Mesodermal cell (in vitro differentiated cells): ENCODE measurements at regions not wholly inside any gene's neighbourhood (a gene's known extent, or its start where the extent isn't known, plus 50 kb on each side); places are given as distances from the start of the nearest gene placed in this dataset.

Experiments used
- H3K27ac ChIP-seq: 2 replicates; pipeline ENCODE4 v1.7.0; 2013; ENCODE audit warnings: mild to moderate bottlenecking, low read depth, low read length, moderate library complexity; ENCODE audit not compliant: severe bottlenecking
- H3K36me3 ChIP-seq: 2 replicates; pipeline ENCODE4 v1.7.1; 2013; ENCODE audit warnings: mild to moderate bottlenecking, low read length, moderate library complexity; ENCODE audit not compliant: control insufficient read depth, insufficient read depth
- H3K4me1 ChIP-seq: one replicate; pipeline ENCODE4 v1.7.1; 2013; ENCODE audit warnings: mild to moderate bottlenecking, low read length; ENCODE audit not compliant: insufficient read depth, control insufficient read depth, poor library complexity, severe bottlenecking
- H3K4me3 ChIP-seq: 2 replicates; pipeline ENCODE4 v1.7.0; 2013; ENCODE audit warnings: low read length, control low read depth, mild to moderate bottlenecking; ENCODE audit not compliant: insufficient read depth, poor library complexity, severe bottlenecking; ENCODE audit errors: extremely low read depth
- H3K9me3 ChIP-seq: 2 replicates; pipeline ENCODE4 v1.7.1; 2013; ENCODE audit warnings: mild to moderate bottlenecking, low read length, moderate library complexity; ENCODE audit not compliant: control insufficient read depth
- WGBS, 2 experiments: methylation state at CpG; one replicate each; pipeline ENCODE4 v1.1.5; 2013; ENCODE audit warnings: missing lambda C conversion rate in 2 of 2; ENCODE audit not compliant: insufficient coverage in 2 of 2; 5-methylcytosine and 5-hydroxymethylcytosine counted together

GRCh38 chr6:126804332-126805064 is 314.0 kb upstream of the RSPO3 start:
- H3K4me3 ChIP-seq: no peak overlapping the region
- H3K4me1 ChIP-seq: no peaks in the 10 kb centered on the region
- 0% methylated on average over 1 of the region's 5 CpGs; no CpG with 5 or more reads in 1 of the 2 experiments for WGBS, 2 experiments
- H3K27ac ChIP-seq: no peak overlapping the region
- no peaks in the 10 kb centered on the region for H3K9me3 ChIP-seq
- H3K36me3 ChIP-seq: no peaks in the 10 kb centered on the region

GRCh38 chr6:126805861-126806260 is 312.6 kb upstream of the RSPO3 start:
- no peak overlapping the region for H3K27ac ChIP-seq
- no peak overlapping the region for H3K4me3 ChIP-seq
- H3K9me3 ChIP-seq: no peaks in the 10 kb centered on the region
- WGBS, 2 experiments: 80% methylated on average over 1 of the region's 1 CpG; no CpG with 5 or more reads in 1 of the 2 experiments
- no peaks in the 10 kb centered on the region for H3K4me1 ChIP-seq
- H3K36me3 ChIP-seq: no peaks in the 10 kb centered on the region

GRCh38 chr6:126807876-126808275 is 310.6 kb upstream of the RSPO3 start:
- no peaks in the 10 kb centered on the region for H3K36me3 ChIP-seq
- no peaks in the 10 kb centered on the region for H3K9me3 ChIP-seq
- no CpG with 5 or more reads among the region's 1 CpG for WGBS, 2 experiments
- peaks cover 3% of the 10 kb centered on the region for H3K4me1 ChIP-seq
- H3K4me3 ChIP-seq: no peak overlapping the region
- H3K27ac ChIP-seq: no peak overlapping the region

GRCh38 chr6:126811321-126811720 is 307.1 kb upstream of the RSPO3 start:
- 80 to 90% methylated on average over 1 to 2 of the region's 3 CpGs for WGBS, 2 experiments
- Histone ChIP-seq H3K27ac (no peak overlapping the region), H3K4me3 (no peak overlapping the region), H3K36me3 (no peaks in the 10 kb centered on the region), H3K4me1 (peaks cover 6% of the 10 kb centered on the region), H3K9me3 (no peaks in the 10 kb centered on the region)

- WGBS, 2 experiments: 100% methylated on average over 1 of the region's 3 CpGs; no CpG with 5 or more reads in 1 of the 2 experiments
- no peaks in the 10 kb centered on the region for H3K9me3 ChIP-seq
These were observed 306.5 kb upstream of the RSPO3 start for GRCh38 chr6:126812010-126812409.

GRCh38 chr6:126812651-126813050 is 305.8 kb upstream of the RSPO3 start:
- peaks cover 6% of the 10 kb centered on the region for H3K4me1 ChIP-seq
- WGBS, 2 experiments: no CpG with 5 or more reads among the region's 1 CpG
- no peak overlapping the region for H3K4me3 ChIP-seq
- H3K9me3 ChIP-seq: no peaks in the 10 kb centered on the region
- H3K36me3 ChIP-seq: no peaks in the 10 kb centered on the region
- H3K27ac ChIP-seq: no peak overlapping the region

More at GRCh38 chr6:126812010-126812409, 306.5 kb upstream of the RSPO3 start:
- Histone ChIP-seq H3K36me3 (no peaks in the 10 kb centered on the region), H3K4me1 (peaks cover 6% of the 10 kb centered on the region), H3K27ac (no peak overlapping the region), H3K4me3 (no peak overlapping the region)

GRCh38 chr6:126820634-126821033 is 297.8 kb upstream of the RSPO3 start:
- H3K36me3 ChIP-seq: no peaks in the 10 kb centered on the region
- H3K4me1 ChIP-seq: peaks cover 3% of the 10 kb centered on the region
- H3K4me3 ChIP-seq: no peak overlapping the region
- 86 to 100% methylated on average over 1 of the region's 3 CpGs for WGBS, 2 experiments
- H3K27ac ChIP-seq: no peak overlapping the region
- no peaks in the 10 kb centered on the region for H3K9me3 ChIP-seq

- Histone ChIP-seq H3K4me1 (peaks cover 8% of the 10 kb centered on the region), H3K9me3 (no peaks in the 10 kb centered on the region), H3K27ac (no peak overlapping the region), H3K4me3 (no peak overlapping the region), H3K36me3 (no peaks in the 10 kb centered on the region)
- WGBS, 2 experiments: no CpG with 5 or more reads among the region's 2 CpGs
These were observed 296.8 kb upstream of the RSPO3 start for GRCh38 chr6:126821706-126822105.

GRCh38 chr6:126824226-126824625 is 294.2 kb upstream of the RSPO3 start:
- WGBS, 2 experiments: no CpG with 5 or more reads among the region's 2 CpGs
- H3K4me3 ChIP-seq: no peak overlapping the region

GRCh38 chr6:126824815-126825214 is 293.7 kb upstream of the RSPO3 start:
- Histone ChIP-seq H3K4me1 (peaks cover 8% of the 10 kb centered on the region), H3K27ac (no peak overlapping the region), H3K36me3 (no peaks in the 10 kb centered on the region), H3K9me3 (no peaks in the 10 kb centered on the region), H3K4me3 (no peak overlapping the region)
- 67% methylated on average over 2 of the region's 2 CpGs; no CpG with 5 or more reads in 1 of the 2 experiments for WGBS, 2 experiments

More at GRCh38 chr6:126824226-126824625, 294.2 kb upstream of the RSPO3 start:
- Histone ChIP-seq H3K36me3 (no peaks in the 10 kb centered on the region), H3K9me3 (no peaks in the 10 kb centered on the region), H3K4me1 (peaks cover 8% of the 10 kb centered on the region), H3K27ac (no peak overlapping the region)

GRCh38 chr6:126826166-126826714 is 292.2 kb upstream of the RSPO3 start:
- Histone ChIP-seq H3K36me3 (no peaks in the 10 kb centered on the region), H3K4me1 (peaks cover 8% of the 10 kb centered on the region), H3K4me3 (no peak overlapping the region), H3K9me3 (no peaks in the 10 kb centered on the region), H3K27ac (no peak overlapping the region)
- WGBS, 2 experiments: no CpG with 5 or more reads among the region's 1 CpG
